Stimulated activated CD4-positive, alpha-beta T cell treated with anti-CD3 and anti-CD28 coated beads, Interleukin-1b, Interleukin-23, amount 100 ng/mL, for 24 hours (primary cell): ENCODE measurements at regions not wholly inside any gene's neighbourhood (a gene's known extent, or its start where the extent isn't known, plus 50 kb on each side); places are given as distances from the start of the nearest gene placed in this dataset.

Source experiments
- DNase-seq, 4 experiments: peaks; one replicate each; pipeline ENCODE4 v3.0.0-alpha.2; 2020; ENCODE audit warnings: low read depth in 4 of 4, low spot score in 1 of 4

- no peak for DNase-seq
These were observed 90.8 kb upstream of the COX10 start for GRCh38 chr17:13978478-13978877.

GRCh38 chr17:13981881-13982280 is 87.4 kb upstream of the COX10 start:
- DNase-seq: no peak

- no peak for DNase-seq
These were observed 84.3 kb upstream of the COX10 start for GRCh38 chr17:13984956-13985355.

GRCh38 chr17:13986855-13987254 is 82.4 kb upstream of the COX10 start:
- no peak for DNase-seq

GRCh38 chr17:13989138-13989537 is 80.2 kb upstream of the COX10 start:
- DNase-seq: no peak

GRCh38 chr17:13993106-13993505 is 76.2 kb upstream of the COX10 start:
- no peak for DNase-seq

- DNase-seq: no peak
These were observed 75.3 kb upstream of the COX10 start for GRCh38 chr17:13994050-13994449.

- DNase-seq: no peak
These were observed 73.4 kb upstream of the COX10 start for GRCh38 chr17:13995856-13996271.

- DNase-seq: no peak
These were observed 73.0 kb upstream of the COX10 start for GRCh38 chr17:13996276-13996675.

- DNase-seq: no peak
These were observed 72.6 kb upstream of the COX10 start for GRCh38 chr17:13996748-13997147.

GRCh38 chr17:14004927-14005620 is 64.2 kb upstream of the COX10 start:
- no peak for DNase-seq

- no peak for DNase-seq
These were observed 62.9 kb upstream of the COX10 start for GRCh38 chr17:14006249-14006942.

GRCh38 chr17:14007951-14008350 is 61.4 kb upstream of the COX10 start:
- DNase-seq: no peak

GRCh38 chr17:14011036-14011692 is 58.1 kb upstream of the COX10 start:
- no peak for DNase-seq

GRCh38 chr17:14011740-14012405 is 57.4 kb upstream of the COX10 start:
- no peak for DNase-seq

GRCh38 chr17:14014657-14015056 is 54.6 kb upstream of the COX10 start:
- DNase-seq: no peak

GRCh38 chr17:14015271-14015670 is 54.0 kb upstream of the COX10 start:
- no peak for DNase-seq

- no peak for DNase-seq
These were observed 52.4 kb upstream of the COX10 start for GRCh38 chr17:14016858-14017257.

GRCh38 chr17:14019186-14019956 is 49.9 kb upstream of the COX10 start:
- peak in 1 of 4 experiments; percentile 1 for DNase-seq
